ENCODE measurements at regions not wholly inside any gene's neighbourhood (a gene's known extent, or its start where the extent isn't known, plus 50 kb on each side); places are given as distances from the start of the nearest gene placed in this dataset.

DNA sequence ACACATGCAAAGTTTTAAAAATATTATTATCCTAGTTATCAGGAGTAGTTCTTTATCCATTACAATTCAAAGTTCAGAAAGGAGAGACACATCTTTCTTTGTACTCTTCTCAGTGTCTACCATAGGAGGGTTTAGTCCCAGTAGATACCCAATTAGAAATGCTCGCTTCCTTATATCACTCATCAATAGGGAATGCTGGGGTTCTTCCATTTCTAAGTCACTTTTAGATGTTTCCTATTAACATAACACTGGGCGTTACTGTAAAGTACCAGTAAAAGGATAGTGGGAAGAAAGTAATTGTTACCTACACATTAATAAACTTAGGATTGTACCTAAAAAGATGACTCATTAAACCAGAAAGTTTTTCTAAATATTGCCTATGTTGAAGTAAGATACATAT is 348.3 kb upstream of the CDH6 start:
- DNase-seq = no peak

DNA sequence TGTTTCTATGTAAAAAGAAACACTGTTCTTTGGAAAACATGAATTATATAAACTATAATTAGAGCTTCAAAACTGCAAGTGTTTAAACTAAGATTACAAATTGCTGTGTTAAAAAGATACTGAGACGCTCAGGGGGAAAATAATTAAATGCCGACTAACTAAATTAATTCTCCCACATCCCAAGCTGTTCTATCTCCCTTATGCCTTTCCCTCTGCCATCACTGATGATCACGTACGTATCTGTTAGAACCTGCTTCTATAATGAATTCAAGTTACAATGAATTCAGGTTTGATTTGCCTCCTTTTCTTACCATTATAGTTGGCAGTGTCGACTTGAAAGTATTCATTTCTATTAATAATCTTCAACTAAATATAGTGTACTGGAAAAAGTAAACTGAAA is 349.9 kb upstream of the CDH6 start:
- DNase-seq = no peak

DNA sequence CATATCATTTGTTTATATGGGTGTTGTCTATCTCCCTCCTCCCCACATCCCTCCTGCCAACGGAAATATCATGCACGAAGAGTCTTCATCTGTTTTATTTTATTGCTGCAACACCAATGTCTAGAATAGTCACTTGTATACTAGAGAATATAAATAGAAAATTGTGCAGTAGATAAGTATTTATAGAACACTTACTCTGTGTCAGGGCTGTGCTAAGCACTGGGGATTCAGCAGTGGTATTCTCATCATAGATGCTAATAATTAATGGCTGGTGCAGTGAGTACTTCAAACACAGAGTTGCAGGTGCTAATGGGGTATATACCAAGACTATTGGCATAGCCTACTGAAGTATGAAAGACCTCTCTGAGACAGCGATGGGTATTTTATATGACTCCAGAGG is 353.5 kb upstream of the CDH6 start:
- no peak for DNase-seq

DNA sequence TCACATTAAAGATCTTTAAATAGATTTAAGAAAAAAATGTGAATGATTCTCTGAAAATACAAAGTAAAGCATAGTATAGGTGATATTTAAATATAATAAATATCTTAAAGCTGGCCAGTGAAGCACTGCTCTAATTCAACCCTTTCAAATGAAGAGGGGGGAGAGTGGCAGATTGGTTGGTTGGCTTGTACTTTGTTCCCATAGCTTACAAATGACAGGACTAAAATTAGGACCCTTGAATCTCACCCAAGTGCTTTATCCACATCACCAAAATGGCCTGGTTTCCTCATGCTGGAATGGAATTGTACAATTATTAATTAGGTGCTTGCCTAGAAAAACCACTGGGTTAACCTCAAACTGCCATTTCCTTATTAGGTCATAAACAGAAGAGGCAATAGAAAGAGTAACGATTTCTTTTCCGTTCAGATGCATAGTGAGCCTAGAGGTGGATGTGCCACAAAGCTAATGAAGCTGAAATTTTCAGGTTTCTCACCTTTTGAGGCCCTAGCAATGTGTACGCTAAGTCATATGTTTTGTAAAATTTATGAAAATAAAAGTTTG is 354.5 kb upstream of the CDH6 start:
- DNase-seq = no peak

- no peak for DNase-seq
Measured at GRCh38 chr5:30832519-30832918, 361.0 kb upstream of the CDH6 start.

DNA sequence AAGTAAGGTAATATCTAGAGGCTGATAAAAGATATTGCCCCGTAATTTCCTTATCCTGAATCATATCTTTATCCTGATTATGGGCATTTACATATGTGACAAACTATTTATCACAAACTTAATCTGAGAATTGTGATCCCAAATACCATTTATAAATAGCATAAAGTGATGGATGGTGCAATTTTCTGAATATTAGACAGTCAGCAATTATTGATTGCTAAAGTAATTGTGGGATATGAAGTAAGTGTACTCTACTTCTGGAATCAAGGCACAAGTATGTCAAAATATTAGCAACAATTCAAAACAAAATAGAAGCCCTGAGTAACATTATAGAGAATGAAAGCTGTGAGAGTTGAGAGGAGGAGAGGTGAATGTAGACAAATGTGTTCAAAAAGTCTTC is 361.9 kb upstream of the CDH6 start:
- DNase-seq = no peak

DNA sequence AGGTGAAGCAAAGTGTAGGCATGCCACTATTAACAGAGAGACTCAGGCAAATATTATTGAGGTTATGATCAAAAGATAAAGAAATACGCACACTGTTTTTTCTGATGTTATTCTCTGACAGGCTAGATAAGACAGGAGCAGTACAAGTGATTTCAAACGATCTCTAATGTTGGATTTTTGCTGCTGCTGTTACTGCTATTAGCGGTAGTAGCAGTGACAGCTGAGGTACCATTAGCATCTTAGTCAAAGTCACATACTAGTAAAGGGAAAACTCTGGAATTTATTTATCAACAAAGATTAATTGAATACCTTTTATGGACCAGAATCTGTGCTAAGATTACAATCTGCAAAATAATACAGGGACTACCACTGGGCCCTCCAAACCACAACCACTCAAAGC is 362.4 kb upstream of the CDH6 start:
- no peak for DNase-seq

GRCh38 chr5:30811298-30811697 is 382.2 kb upstream of the CDH6 start:
- no peak for DNase-seq

DNA sequence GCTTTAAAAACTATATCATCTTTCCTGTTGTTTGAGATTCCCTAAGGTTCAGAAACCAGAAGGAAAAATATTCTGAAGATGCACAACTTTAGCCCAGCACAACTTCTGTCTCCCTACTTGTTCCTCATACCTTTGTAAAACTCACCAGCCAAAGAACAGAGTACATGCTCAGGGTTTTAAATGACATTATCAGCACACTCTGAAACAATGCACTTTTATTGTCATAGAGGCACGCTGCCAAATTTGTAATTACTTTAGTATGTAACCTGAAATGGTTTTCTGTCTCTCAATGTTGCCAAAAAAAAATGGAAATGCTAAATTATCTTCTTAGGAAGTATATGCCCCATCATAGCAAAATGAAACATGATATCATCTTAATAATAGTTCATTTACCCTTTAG is 383.6 kb upstream of the CDH6 start:
- no peak for DNase-seq

DNA sequence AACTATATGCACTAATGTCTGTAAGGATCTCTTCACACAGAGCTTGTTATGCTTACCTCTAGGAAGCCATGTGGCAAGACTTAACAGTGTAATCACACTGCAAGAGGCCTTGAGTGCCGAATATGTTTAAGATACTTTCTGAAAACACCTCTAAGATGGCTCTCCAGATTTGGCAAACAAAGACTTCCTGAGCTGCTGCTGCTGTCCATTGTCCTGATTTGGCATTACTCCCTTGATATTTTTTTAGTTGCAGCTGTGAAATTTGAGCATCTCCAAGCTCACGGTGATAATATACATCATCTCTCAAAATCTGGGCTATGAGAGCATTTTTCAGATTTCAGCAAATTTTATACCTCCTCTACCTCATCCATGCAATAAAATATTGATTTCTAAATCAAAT is 384.5 kb upstream of the CDH6 start:
- DNase-seq = no peak

- no peak for DNase-seq
Measured at GRCh38 chr5:30804739-30805505, 388.6 kb upstream of the CDH6 start.

- no peak for DNase-seq
Measured at GRCh38 chr5:30802961-30803705, 390.4 kb upstream of the CDH6 start.

DNA sequence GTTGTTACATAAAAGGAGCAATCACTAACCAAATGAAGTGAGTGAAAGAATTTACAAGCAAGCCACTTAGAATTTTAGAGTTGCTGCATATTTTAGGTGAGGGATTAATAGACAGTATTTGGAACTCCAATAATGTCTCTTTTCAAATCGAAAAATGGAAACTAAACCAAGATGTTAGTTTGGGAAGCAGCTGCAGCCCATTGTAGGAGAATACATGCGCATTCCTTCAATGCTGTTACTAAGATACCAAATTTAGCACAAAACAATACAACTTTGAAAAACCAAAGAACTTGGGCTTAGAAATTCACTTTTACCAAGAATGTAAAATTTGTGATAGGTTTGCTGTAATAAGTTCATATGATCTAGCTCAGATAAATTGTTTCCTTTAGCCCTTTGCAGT is 411.8 kb upstream of the CDH6 start:
- DNase-seq = no peak

DNA sequence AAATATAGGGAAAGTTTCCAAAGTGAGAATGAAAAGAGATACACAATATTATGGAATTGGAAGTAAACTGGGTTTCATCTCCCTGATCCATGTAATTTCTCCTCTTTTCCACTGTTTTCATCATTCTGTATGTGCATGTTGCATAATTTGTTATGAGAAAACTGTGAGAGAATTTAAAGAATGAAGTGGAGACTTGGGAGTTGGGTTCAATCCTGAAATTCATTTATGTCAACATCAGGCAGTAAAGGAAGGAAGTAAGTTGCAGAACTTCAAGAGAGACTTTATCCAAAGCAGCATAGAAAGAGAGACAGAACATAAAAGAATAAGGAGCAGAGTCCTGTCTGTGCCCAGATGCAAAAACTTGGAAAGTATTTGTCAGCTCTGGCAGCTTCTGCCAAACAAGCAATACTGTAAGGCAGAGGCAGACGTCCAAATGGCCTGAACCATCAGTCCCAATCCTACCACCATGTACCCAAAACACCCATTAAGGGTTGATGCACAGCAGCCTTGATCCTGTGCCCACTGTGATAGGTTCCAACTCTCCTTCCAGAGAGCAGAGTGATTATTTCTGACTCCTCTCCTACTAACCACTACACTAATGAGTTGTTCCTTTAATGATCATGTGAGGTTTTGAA is 425.3 kb upstream of the CDH6 start:
- no peak for DNase-seq

DNA sequence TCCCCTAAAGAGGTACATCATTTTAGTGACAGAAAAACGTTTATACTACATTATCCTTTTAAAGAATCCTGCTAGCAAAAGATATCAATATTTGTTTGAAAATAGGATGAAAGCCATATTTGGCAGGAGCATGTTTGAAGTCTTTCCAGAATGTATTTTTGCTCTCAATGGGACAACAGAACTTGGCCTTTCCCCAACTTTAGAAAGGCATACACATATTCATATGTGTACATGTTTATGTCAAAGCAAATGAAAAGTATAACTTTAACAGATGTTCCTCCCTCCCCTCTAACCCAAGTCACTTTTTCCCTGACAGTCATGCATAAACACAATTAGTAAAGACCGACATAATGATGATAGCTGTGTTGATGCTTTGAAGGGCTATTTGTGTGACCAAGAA is 427.8 kb upstream of the CDH6 start:
- DNase-seq = no peak

- no peak for DNase-seq
Measured at GRCh38 chr5:30765227-30765626, 428.3 kb upstream of the CDH6 start.

DNA sequence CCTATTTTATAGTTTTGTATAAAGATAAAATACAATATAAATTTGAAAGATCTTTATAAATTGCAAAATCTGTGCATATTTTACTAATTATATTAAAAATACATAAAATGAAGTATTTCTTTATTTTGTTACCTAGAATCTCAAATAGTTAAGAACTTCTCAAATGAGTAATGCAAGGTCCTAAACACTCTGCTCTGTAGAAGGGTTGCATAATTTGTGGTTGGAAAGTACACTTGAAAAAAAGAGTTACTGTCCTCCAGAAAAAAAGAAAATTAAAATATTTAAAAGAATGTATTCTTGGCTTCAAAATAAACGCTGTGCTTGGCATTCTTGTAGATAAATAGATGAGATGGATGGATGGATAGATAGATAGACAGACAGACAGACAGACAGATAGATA is 428.8 kb upstream of the CDH6 start:
- no peak for DNase-seq

DNA sequence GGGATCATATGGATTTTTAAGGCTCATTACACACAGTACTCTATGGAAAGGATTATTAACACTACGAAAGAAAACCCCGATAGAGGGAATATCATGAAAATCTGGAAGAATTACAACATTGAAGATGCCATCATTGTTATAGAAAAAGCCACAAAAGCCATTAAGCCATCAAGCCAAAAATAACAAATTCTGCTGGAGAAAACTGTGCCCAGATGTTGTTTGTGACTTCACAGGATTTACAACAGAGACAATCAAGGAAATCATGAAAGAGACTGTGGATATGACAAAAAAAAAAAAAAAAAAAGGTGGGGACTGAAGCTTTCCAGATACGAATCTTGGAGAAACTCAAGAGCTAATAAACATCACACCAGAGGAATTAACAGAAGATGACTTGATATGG is 433.8 kb upstream of the CDH6 start:
- no peak for DNase-seq

DNA sequence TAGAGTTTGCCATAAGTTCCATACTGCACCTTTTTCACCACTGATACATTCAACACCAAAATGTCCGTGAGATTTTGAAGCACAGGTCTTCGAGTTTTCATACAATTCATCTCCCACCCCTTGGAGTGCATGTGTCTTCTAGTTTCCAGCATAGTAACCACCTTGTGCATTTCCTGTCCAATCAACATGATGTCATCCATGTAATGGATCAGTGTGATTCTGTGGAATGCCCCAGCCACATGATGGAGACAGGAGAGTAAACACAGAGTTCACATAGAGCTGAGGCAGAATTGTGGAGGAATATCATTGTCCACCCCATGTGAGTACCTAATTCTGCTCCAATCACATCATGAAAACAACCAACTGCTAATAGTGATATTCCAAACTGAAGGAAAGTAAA is 441.5 kb upstream of the CDH6 start:
- DNase-seq = no peak

DNA sequence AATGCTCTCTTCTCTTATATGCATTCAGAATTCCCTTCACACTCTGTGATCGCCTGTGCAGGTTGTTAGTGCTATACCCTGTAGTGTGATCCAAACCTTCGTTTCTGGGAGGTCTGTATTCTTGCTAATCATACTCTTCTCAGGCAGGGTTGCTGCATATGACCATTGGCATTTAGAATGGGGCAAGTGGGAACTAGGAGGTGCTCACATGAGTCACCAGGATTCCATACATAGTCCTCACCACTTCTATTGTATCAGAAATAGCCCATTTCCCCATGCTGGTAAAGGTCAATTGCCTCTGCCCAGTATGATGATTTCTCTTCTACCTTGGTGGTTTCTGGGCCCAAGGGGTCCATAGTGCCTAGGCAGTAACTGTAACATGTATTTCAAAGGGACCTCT is 443.5 kb upstream of the CDH6 start:
- no peak for DNase-seq

DNA sequence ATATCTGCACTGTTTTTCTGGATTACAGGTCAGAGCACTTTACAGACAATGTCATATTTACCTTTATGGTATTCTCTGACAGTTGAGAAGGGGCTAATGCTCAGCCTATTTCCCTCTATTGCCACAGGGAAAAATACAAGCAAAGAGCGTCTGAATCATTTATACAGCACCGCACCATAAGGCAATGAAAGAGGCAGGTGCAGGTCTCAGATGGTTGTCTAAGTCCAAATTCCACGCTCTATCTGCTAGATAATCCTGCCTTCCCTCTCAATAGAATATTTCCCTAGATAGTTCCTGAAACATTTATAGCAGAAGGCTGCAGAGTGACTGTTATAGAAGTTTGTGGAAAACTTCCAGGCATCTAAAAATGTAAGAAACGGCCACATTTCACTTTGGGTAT is 446.1 kb upstream of the CDH6 start:
- DNase-seq = no peak

DNA sequence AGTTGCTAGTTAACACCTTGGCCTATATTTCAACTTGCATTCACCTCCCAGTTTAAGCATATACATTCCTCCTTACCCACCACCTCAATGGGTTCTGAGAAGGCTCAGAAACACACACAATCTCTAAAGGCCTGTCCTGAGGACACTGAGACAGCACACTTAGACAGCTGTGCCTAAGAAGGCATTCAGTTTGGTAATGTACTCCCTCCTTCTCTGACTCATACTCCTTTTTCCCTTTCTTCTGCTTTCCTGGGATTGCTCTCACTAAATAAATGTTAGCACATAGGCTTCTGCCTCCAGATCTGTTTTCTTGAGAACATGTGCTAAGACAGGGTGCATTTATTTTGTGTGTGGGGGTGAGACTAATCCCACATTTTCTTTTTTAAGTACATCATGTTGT is 456.8 kb upstream of the CDH6 start:
- DNase-seq = no peak

- no peak for DNase-seq
Measured at GRCh38 chr5:30734118-30734517, 459.4 kb upstream of the CDH6 start.

GRCh38 chr5:30725073-30725472 is 468.4 kb upstream of the CDH6 start:
- no peak for DNase-seq

Measured in dermis blood vessel endothelial cell (primary cell).